ENCODE measurements at regions not wholly inside any gene's neighbourhood (a gene's known extent, or its start where the extent isn't known, plus 50 kb on each side); places are given as distances from the start of the nearest gene placed in this dataset.

DNA sequence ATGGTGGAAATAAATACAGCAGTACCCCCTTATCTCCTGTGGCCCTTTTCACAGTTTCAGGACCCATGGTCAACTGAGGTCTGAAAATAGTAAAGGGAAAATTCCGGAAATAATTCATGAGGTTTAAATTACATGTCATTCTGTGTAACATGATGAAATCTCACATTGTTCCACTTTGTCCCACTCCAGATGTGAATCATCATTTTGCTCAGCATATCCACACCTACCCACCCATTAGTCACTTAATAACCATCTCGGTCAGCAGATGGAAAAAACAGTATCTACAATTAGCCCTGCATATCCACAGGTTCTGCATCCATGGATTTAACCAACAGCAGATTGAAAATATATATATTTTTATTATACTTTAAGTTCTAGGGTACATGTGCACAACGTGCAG, 86.9 kb upstream of the GORAB start:
- TF ChIP-seq CTCF (IDR thresholded peaks at IDR 0.05) (no peak), POLR2A (IDR thresholded peaks at IDR 0.05) (no peak)
